Osteoblast (primary cell): ENCODE measurements at regions not wholly inside any gene's neighbourhood (a gene's known extent, or its start where the extent isn't known, plus 50 kb on each side); places are given as distances from the start of the nearest gene placed in this dataset.
A peak's percentile ranks its signal among the peaks of the same experiment; 100 is the strongest.

Experiments used
- DNase-seq: peaks from one replicate; pipeline ENCODE4 v3.0.0; 2011; ENCODE audit warnings: low spot score, mixed read lengths; ENCODE audit not compliant: insufficient read length; ENCODE audit errors: missing footprints
- H2AFZ ChIP-seq: 2 replicates; pipeline ENCODE4 v1.6.0; 2011; ENCODE audit warnings: mild to moderate bottlenecking, low read length
- H3K27ac ChIP-seq: 2 replicates; pipeline ENCODE4 v1.5.1; 2011; ENCODE audit warnings: mild to moderate bottlenecking, low read depth, low read length, moderate library complexity
- H3K27me3 ChIP-seq: 2 replicates; pipeline ENCODE4 v1.6.0; 2012; ENCODE audit warnings: mild to moderate bottlenecking, control low read depth, inconsistent platforms, low read length, moderate library complexity; ENCODE audit not compliant: insufficient read depth
- H3K36me3 ChIP-seq: 2 replicates; pipeline ENCODE4 v1.5.1; 2011; ENCODE audit warnings: mild to moderate bottlenecking, low read length, control low read depth, moderate library complexity; ENCODE audit not compliant: insufficient read depth
- H3K4me1 ChIP-seq: 2 replicates; pipeline ENCODE4 v1.5.1; 2011; ENCODE audit warnings: mild to moderate bottlenecking, low read length, control low read depth, moderate library complexity; ENCODE audit not compliant: insufficient read depth
- H3K4me2 ChIP-seq: 2 replicates; pipeline ENCODE4 v1.6.0; 2011; ENCODE audit warnings: mild to moderate bottlenecking, low read length; ENCODE audit not compliant: insufficient read depth
- H3K4me3 ChIP-seq: fragments of 200-600 bp; sonication (generic); 3 replicates; pipeline ENCODE4 v1.5.1; 2012; ENCODE audit warnings: mild to moderate bottlenecking, low read length, inconsistent platforms; ENCODE audit not compliant: insufficient read depth
- H3K79me2 ChIP-seq: 2 replicates; pipeline ENCODE4 v1.6.0; 2012; ENCODE audit warnings: mild to moderate bottlenecking, low read length, control low read depth, inconsistent platforms; ENCODE audit not compliant: insufficient read depth
- H3K9me3 ChIP-seq: 2 replicates; pipeline ENCODE4 v1.5.1; 2011; ENCODE audit warnings: low read depth, low read length, control low read depth
- H4K20me1 ChIP-seq: 2 replicates; pipeline ENCODE4 v1.6.0; 2012; ENCODE audit warnings: mild to moderate bottlenecking, low read length, control low read depth; ENCODE audit not compliant: insufficient read depth
- TF ChIP-seq, protein P1 (sequence below): IDR thresholded peaks from 2 replicates; pipeline ENCODE4 v1.5.1; 2011; ENCODE audit warnings: mild to moderate bottlenecking, low read depth, low read length, moderate library complexity; ENCODE audit errors: extremely low read depth

DNA sequence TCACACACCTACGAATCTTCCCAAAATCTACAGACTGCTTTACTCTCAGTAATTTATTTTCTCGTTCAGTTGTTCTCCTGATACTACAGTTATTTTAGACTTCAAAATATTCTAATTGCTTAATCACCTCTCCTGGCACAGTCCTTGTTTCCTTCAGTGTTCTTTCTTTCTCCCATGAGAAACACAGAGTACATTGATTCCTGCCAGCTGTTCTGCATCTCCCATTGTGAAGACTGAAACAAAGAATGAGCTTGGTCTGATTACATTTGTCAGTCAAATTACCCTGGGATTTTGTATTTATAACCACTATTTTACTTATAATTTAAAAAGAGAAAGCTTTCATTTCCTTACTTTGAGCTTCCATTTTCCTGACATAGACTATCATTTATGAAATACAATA is 63.9 kb upstream of the TANK start:
- H3K4me3 ChIP-seq, result no peak overlapping the region
- TF ChIP-seq, protein P1, sequence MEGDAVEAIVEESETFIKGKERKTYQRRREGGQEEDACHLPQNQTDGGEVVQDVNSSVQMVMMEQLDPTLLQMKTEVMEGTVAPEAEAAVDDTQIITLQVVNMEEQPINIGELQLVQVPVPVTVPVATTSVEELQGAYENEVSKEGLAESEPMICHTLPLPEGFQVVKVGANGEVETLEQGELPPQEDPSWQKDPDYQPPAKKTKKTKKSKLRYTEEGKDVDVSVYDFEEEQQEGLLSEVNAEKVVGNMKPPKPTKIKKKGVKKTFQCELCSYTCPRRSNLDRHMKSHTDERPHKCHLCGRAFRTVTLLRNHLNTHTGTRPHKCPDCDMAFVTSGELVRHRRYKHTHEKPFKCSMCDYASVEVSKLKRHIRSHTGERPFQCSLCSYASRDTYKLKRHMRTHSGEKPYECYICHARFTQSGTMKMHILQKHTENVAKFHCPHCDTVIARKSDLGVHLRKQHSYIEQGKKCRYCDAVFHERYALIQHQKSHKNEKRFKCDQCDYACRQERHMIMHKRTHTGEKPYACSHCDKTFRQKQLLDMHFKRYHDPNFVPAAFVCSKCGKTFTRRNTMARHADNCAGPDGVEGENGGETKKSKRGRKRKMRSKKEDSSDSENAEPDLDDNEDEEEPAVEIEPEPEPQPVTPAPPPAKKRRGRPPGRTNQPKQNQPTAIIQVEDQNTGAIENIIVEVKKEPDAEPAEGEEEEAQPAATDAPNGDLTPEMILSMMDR, result no peak
- H3K27ac ChIP-seq, result no peak overlapping the region
- no peaks in the 10 kb centered on the region for H4K20me1 ChIP-seq
- H3K4me2 ChIP-seq, result no peak overlapping the region
- peak overlapping the region; percentile 39 for H2AFZ ChIP-seq
- H3K9me3 ChIP-seq, result no peaks in the 10 kb centered on the region
- no peaks in the 10 kb centered on the region for H3K36me3 ChIP-seq
- DNase-seq, result peak; percentile 21
- no peaks in the 10 kb centered on the region for H3K27me3 ChIP-seq
- H3K79me2 ChIP-seq, result no peaks in the 10 kb centered on the region
- peaks cover under 1% of the 10 kb centered on the region for H3K4me1 ChIP-seq

DNA sequence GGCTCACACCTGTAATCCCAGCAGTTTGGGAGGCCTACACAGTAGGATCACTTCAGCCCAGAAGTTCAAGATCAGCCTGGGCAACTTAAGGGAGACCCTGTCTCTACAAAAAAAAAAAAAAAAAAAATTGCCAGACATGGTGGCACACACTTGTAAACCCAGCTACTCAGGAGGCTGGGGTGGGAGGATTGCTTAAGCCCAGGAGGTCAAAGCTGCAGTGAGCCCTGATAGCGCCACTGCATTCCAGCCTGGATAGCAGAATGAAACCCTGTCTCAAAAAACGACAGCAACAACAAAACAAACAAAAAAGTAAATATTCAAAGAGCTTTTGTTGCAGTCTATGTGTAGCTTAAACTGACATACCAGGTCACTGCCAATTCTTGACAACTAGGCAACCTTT is 63.1 kb upstream of the TANK start:
- Histone ChIP-seq H3K27me3 (no peaks in the 10 kb centered on the region), H3K9me3 (no peaks in the 10 kb centered on the region), H2AFZ (no peak overlapping the region), H4K20me1 (no peaks in the 10 kb centered on the region), H3K4me2 (no peak overlapping the region), H3K4me1 (peaks cover 6% of the 10 kb centered on the region), H3K4me3 (no peak overlapping the region), H3K79me2 (no peaks in the 10 kb centered on the region), H3K27ac (no peak overlapping the region), H3K36me3 (no peaks in the 10 kb centered on the region)
- TF ChIP-seq, protein P1, result no peak
- DNase-seq, result no peak

DNA sequence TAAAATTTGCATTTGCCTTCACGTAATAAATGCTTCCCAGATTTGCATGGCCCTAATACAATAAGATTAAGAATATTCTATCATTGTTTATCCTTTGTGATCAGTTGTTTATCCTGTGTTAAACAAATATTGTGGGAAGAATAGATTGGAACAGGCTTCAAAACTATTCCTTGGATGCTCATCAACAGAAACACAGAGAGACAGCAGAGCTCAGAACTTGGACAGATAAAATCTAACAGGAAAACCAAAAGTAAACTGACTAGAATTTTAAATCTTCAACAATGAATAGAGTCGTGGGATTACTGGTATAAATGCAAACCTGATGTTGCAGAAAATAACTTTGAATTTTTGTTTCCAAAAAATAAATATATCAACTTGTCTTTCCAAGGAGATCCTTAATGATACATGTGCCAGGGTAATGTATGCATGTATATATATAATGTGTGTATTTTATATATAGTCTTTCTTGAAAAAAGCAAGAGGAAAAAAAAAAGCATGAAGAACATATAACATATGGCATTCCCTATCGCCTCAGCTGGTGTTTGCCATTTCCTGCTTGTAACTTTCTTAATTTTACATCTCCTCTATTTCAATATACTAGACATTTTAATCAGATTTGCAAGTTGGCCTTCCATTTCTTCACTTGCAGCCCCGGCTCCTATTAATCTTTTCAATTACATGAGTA is 59.9 kb upstream of the TANK start:
- TF ChIP-seq, protein P1, result no peak
- Histone ChIP-seq H4K20me1 (no peaks in the 10 kb centered on the region), H3K4me2 (no peak overlapping the region), H3K79me2 (no peaks in the 10 kb centered on the region), H3K4me3 (no peak overlapping the region), H3K9me3 (no peaks in the 10 kb centered on the region), H3K27me3 (no peaks in the 10 kb centered on the region), H2AFZ (no peak overlapping the region), H3K36me3 (no peaks in the 10 kb centered on the region), H3K4me1 (peaks cover 23% of the 10 kb centered on the region), H3K27ac (no peak overlapping the region)
- no peak for DNase-seq

DNA sequence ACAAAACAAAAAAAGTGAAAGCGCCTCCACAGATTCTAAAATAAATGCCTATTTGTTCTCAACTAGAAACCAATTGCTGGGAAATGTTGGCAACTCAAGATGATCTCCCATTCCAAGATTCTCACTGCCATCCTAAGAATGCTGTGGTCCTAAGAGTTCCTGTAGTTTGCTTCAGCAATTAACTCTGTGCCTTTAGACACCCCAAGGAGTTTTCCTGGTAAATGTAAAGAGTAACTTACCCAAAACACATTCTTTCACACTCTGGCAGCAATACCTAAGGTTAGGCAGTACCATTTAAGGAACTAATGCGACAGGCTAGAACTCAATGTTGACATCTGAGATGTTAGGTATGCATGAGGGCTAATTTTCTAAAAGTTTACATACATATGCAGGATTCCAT is 58.8 kb upstream of the TANK start:
- DNase-seq, result no peak
- TF ChIP-seq, protein P1, result no peak

More for the DNA sequence above, 58.8 kb upstream of the TANK start:
- Histone ChIP-seq H3K27me3 (no peaks in the 10 kb centered on the region), H2AFZ (no peak overlapping the region), H3K27ac (no peak overlapping the region), H3K4me2 (no peak overlapping the region), H3K79me2 (no peaks in the 10 kb centered on the region), H3K36me3 (no peaks in the 10 kb centered on the region), H3K9me3 (no peaks in the 10 kb centered on the region), H3K4me1 (peaks cover 23% of the 10 kb centered on the region), H4K20me1 (no peaks in the 10 kb centered on the region), H3K4me3 (no peak overlapping the region)
